Activated T-helper 1 cell treated with anti-CD3 and anti-CD28 coated beads, Interleukin-2, amount 50 U/mL, for 16 hours (primary cell): ENCODE measurements at regions not wholly inside any gene's neighbourhood (a gene's known extent, or its start where the extent isn't known, plus 50 kb on each side); places are given as distances from the start of the nearest gene placed in this dataset.
"Not testable (repeated sequence)": the region's sequence is repeated elsewhere in the genome, so short reads cannot be mapped to it uniquely, and the experiment has no call there.

Source experiments
- DNase-seq, 2 donors: peaks; one replicate each; pipeline ENCODE4 v3.0.0-alpha.2; 2020; ENCODE audit warnings: low read depth in 1 of 2, low spot score in 1 of 2

DNA sequence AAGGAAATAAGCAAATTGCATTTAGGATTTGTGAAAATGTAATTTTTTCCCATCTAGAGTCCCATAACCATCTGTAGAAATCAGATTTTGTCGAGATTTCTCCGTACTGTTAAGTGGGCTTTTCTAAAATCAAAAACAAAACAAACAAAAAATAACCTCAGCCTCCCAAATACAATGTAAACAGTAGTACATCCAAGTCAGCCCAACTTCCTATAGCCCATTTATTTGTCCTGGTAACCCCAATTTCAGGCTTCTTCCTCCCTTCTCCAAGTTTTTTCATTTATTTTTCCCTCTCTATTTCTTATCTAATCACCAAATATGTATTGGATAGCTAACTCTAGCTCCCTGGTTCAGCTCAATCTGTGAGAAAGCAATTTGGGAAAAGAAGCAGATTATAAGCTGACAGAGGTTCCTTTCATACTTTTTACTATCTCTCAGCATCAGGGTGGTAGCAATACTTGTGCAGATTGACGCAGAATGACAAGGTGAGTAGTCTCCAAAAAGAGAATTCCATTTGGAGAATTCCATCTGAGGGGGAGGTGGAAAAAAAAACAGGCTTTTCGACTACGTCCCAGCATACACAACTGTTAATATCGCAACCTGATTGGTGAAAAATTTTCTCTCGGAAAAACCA is 132.6 kb upstream of the BTN3A2 start:
- DNase-seq, result no peak

DNA sequence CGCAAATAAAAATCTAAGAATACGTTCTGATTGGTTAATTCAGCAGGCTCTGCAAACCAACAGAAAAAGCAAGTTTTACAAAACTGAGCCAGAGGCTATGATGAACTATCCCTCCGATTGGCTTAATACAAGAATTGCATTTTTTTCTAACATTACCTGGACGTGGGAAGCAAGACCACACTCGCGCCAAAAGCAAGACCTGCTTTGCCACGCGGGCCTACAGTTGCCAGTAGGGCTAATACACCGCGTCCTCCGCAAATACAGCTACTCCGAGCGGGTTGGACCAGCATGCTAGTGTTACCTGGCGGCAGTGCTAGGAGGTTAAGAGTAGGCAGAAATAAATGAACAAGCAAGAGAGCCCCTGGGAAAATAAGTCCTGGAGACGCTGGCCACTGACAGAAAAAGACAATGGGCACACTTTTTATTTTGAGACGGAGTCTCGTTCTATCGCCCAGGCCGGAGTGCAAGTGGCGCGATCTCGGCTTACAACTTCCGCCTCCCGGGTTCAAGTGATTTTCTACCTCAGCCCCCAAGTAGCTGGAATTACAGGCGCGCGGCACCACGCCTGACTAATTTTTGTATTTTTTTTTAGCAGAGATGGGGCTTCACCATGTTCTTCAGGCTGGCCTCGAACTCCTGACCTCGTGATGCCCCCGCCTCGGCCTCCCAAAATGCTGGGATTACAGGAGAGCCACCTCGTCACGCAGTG is 131.9 kb upstream of the BTN3A2 start:
- peak in 1 of 2 donors; percentile 7 for DNase-seq

DNA sequence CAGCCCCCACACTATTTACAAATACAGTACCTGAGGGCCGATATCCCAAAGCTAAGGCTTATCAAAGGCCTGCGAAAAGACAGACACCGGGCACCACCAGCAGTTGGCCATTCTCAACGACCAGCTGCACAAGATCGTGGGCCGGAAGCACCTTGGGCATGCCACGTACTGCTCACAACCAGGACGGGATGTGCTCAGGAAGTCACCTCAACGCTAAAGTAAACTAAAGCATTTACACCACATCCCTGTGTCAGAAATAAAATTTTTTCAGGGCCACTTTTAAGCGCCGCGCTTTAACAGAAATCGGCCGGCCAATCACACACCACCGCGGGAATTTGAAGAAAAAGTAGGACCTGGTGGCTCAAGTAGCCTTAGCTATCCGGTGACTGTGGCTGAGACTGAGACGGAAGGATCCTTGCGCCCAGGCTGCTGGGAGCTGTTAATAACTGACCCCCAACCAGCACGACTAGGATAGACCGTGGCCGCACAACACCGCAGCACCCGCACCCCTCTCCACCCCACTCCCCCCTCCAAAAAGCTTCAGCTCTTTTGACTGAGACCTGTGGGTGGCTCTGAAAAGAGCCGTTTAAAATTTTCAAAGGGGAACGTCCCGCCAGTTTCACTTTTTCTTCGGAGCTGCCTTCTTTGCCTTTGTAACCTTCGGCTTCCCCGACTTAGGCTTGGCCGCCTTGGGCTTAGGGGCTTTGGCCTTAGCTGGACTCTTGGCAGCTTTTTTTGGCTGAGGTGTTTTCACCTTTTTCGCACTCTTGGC is 131.2 kb upstream of the BTN3A2 start:
- peak; percentile 27 to 39 for DNase-seq

DNA sequence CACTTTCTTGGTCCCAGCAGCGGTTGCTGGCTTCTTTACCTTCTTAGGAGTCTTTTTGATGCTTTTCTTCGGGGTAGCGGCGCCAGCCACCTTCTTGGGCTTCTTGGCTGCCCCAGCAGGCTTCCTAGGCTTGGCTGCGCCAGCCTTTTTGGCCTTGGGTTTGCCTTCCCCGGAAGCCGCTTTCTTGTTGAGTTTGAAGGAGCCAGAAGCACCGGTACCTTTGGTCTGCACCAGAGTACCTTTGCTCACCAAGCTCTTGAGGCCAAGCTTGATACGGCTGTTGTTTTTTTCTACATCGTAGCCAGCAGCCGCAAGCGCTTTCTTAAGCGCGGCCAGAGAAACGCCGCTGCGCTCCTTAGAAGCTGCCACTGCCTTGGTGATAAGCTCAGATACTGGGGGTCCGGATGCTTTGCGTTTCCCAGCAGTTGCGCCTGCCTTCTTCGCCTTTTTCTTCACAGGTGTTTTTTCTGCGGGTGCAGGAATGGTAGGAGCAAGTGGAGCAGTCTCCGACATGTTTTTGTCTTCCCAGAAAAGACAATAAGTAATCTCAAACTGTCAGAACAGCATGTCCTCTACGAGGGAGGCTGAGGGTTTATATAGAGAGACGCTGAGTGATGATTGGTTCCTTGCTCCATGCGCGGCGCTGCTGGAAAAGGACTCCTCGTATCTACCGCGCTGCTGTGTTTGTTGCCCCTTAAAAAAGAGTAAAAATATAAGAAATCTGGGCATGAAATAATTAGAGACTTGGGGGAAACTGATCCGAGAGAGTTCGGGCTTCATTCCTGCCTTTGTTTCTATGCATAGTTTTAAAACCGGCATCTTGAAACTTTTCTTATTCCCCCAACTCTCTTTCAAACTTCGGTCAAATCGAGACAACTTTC is 130.3 kb upstream of the BTN3A2 start:
- DNase-seq, result peak; percentile 40 to 48

DNA sequence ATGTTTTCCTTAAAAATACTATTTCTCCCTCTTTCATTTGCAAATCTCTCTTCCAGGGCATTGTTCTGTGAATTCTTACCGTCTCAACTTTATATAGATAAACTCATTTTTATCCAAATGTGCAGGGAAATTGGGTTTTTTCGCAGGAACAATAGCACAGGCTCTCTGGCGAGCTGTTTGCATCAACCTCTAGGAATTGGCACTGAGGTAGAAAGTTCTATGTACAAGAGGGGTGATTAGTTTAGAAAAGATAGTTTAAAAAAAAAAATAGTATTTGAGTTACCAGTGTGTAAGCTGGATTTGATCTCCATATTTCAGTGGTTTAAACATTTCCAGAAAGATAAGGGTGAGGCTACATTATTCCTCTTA is 129.7 kb upstream of the BTN3A2 start:
- DNase-seq, result no peak

DNA sequence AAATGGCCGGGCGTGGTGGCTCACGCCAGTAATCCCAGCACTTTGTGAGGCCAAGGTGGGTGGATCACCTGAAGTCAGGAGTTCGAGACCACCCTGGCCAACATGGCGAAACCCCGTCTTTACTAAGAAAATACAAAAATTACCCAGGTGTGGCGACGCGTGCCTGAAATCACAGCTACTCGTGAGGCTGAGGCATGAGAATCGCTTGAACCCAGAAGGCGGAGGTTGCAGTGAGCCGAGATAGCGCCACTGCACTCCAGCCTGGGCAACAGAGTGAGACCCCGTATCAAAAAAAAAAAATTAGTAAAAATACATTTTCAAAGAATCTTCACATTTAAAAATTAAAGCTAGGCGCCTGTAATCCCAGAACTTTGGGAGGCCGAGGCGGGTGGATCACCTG is 125.6 kb upstream of the BTN3A2 start:
- DNase-seq, result not testable (repeated sequence)

DNA sequence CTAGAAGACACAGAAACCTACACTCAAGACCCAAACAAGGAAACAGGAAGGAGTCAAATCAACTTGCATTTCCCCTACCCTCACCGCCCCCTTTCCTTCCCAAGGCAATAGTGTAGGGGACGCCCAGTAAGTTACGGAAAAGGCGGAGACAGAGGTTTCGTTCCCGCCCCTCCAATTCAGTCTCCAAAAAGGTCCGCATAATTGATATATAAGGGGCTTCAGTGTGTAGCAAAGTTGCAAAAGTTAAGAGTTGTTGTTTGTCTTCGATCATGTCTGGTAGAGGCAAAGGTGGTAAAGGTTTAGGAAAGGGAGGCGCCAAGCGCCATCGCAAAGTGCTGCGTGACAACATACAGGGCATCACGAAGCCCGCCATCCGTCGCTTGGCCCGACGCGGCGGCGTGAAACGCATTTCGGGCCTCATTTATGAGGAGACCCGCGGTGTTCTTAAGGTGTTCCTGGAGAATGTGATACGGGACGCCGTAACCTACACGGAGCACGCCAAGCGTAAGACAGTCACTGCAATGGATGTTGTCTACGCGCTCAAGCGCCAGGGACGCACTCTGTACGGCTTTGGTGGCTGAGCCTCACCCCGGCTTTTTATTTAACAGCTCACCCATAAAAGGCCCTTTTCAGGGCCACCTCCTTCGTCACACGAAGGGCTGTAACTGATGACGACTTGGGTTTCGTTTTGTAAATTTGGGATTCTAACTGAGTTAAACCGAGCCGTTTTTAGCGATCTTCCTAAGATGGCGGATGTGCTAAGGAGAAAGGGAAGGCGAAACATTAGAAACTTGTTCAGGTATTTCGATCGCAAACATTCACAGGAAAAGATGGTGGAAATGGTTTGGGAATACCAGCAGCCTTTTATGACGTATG is 124.6 kb upstream of the BTN3A2 start:
- DNase-seq, result peak in 1 of 2 donors; percentile 36

DNA sequence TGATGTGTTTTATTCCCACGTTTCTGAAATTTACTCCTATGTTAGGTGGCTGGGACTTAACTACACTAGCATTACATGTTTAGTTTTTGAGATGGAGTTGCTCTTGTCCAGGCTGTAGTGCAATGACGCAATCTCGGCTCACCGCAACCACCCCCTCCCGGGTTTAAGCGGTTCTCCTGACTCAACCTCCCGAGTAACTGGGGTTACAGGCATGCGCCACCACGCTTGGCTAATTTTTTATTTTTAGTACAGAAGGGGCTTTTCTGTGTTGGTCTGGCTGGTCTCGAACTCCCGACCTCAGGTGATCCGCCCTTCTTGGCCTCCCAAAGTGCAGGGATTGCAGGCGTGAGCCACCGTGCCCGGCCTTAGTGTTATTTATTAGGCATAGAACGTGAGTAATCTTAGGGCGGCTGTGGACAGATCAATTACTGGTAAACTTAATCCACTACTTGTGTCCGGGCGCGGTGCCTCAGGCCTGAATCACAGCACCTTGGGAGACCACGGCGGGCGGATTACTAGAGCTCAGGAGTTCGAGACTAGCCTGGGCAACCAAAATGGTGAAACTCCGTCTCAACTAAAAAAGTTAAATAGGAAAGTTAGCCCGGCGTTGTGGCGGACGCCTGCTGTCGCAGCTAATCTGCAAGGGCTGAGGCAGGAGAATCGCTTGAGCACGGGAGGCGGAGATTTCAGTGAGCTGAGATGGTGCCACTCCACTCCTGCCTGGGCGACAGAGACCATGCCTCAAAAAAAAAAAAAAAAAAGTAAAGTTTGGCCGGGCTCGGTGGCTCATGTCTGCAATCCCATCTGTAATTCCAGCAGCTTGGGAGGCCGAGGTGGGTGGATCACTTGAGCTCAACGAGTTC is 123.7 kb upstream of the BTN3A2 start:
- DNase-seq, result peak in 1 of 2 donors; percentile 25

DNA sequence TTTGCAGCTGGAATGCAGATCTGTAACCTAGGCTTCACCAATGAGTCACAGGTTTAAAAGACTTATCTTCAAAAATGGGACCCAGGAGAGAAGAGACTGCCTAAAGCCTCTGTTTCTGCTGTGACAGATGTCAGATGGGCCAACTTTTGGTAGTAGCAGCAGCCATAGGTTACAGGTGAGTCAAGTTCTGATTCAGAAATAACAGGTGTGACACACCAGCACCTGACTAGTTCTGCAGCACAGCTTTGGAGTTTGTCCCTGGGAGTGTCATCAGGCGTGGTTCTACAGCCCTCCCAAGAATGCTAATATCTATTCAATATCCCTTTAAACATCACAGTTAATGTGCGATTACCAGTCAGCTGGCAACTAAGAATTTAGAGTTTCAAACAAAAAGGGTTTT is 121.9 kb upstream of the BTN3A2 start:
- no peak for DNase-seq

DNA sequence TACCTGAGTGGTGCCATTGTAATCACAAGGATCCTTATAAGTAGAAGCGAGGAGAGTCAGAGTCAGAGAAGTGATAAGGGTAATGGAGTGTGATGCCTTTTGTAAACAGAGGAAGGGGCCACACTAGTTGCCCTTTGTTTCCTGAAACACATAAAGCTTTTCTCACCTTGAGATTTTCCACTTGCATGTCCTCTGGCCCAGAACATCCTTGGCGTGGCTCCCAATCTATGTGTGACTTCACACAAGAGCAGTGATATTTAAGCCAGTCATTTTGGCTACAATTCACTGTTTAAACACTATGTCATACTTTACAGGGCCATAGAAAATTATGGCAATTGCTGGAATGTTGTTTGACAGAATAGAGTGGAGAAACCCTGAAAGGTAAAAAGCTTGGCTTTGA is 121.2 kb upstream of the BTN3A2 start:
- DNase-seq, result no peak

DNA sequence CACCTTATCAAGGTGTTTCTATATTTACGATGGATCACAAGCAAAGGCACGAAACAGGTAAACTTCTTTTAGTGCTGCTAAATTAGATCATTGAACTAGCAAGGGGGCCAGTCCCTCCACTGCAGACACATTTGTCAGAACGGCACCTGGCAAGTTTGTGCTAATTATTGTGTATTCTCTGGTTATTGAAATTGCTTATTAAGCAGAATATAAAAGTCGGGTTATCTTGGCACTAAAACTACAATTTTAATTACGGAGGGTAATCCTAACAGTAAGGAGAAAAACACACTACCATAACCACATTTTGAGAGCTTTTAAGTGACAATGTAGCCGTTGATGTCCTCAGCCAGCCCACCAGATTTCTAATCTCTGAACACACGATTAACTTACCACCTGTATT is 118.9 kb upstream of the BTN3A2 start:
- no peak for DNase-seq

DNA sequence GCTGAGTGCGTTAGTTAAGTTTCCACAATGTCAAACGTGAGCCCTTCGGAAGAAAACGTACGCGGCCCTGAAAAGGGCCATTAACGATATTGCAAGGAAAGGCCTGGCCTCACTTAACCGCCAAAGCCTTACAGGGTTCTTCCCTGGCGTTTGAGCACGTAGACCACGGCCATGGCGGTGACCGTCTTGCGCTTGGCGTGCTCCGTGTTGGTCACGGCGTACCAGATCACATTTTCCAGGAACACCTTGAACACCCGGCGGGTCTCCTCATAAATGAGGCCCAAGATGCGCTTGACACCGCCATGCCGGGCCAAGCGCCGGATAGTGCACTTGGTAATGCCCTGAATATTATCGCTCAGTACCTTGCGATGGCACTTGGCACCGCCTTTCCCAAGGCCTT is 118.4 kb upstream of the BTN3A2 start:
- no peak for DNase-seq

DNA sequence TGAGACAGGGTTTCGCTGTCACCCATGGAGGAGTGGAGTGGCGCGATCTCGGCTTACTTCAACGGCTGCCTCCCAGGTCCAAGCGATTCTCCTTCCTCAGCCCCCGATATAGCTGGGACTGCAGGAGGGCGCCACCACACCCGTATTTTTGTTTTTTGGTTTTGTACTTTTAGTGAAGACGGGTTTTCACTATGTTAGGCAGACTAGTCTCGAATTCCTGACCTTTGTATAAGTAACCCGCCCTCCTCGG is 115.4 kb upstream of the BTN3A2 start:
- no peak for DNase-seq

DNA sequence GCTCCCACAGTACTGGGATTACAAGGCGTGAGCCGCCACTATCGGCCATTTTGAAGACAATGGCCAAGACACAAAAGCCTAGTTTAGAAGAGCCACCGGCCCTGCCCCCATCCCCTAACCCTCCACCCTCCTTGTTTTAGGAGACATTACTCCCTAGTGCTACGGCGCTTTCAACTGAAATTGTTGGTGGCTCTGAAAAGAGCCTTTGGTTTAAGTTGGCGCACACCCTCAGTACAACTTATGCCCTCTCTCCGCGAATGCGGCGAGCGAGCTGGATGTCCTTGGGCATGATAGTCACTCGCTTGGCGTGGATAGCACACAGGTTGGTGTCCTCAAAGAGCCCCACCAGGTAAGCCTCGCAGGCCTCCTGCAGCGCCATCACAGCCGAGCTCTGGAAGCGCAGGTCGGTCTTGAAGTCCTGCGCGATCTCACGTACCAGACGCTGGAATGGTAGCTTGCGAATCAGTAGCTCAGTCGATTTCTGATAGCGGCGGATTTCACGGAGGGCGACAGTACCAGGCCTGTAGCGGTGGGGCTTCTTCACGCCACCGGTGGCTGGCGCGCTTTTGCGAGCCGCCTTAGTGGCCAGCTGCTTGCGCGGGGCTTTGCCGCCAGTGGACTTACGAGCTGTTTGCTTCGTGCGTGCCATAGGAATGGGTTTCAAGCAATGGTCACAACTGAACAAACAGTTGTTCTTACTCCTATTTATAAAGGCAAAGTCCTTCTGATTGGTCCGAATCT is 114.9 kb upstream of the BTN3A2 start:
- DNase-seq, result peak; percentile 49 to 55

DNA sequence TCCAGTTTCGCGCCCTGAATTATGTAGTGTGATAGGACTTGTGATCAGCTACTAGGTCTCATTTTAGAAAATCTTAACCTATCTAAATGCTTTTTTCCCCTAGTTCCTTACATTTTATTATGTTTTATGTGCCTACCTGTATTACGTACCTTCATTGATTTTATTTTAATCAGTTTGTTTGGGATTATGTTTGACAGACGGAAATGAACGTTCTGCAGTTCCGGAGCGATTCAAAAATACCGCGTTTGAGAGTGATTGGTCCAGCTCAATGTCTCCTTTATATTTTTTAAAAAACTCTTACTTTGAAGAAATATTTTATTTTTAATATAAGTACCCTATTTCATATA is 114.3 kb upstream of the BTN3A2 start:
- DNase-seq, result no peak

DNA sequence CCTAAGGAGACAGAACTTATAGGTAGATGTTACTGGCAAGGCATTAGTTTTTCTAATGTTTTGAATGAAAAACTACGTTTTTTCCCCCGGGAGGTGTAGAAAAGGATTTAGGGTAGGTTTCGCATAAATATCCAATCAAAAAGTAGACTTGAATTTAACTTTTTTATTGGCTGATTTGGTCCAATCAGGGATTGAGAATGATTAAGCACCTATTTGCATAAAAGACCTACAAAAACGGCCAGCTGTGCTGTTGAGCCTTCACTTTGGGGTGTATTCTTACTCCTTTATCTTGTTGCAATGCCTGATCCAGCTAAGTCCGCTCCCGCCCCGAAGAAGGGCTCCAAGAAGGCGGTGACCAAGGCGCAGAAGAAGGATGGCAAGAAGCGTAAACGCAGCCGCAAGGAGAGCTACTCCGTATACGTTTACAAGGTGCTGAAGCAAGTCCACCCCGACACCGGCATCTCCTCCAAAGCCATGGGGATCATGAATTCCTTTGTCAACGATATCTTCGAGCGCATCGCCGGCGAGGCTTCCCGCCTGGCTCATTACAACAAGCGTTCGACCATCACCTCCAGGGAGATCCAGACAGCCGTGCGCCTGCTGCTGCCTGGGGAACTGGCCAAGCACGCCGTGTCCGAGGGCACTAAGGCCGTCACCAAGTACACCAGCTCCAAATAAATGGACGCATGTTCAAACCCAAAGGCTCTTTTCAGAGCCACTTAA is 113.5 kb upstream of the BTN3A2 start:
- DNase-seq, result no peak

DNA sequence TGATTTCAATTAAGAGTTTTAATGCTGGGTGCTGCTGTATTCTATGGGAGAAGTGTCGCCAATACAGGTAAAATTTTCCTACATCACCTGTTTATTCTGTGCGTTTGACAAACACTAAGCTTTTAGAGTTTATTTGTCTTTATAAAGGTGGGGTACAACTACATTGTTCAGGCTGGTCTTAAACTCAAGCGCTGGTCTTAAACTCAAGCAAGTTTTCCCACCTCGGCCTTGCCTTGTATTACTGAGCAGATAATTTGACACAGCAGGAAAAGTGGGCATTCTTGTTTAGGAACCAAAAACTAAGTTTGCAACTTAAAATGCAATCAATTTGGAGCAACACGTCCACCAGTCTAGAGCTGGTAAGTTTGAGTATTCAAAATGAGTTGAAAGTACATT is 112.9 kb upstream of the BTN3A2 start:
- no peak for DNase-seq

DNA sequence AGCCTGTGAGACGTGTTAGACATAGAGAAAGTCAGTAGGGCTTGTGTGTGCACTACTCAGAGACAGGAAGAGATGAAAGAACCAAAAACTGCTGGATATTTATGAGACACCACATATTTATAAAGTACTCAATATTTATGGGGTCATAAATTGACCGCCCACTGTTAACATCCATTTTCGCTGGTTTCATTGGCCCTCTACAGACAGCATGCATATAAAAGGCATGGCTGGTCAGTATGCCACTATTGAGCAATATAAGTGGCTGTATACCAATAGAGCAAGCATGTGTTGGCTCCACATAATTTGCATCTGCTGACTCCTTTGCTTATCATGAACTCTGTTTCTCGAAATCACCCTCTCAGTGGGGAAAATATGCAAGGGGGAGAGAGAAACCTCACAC is 110.3 kb upstream of the BTN3A2 start:
- DNase-seq, result no peak

DNA sequence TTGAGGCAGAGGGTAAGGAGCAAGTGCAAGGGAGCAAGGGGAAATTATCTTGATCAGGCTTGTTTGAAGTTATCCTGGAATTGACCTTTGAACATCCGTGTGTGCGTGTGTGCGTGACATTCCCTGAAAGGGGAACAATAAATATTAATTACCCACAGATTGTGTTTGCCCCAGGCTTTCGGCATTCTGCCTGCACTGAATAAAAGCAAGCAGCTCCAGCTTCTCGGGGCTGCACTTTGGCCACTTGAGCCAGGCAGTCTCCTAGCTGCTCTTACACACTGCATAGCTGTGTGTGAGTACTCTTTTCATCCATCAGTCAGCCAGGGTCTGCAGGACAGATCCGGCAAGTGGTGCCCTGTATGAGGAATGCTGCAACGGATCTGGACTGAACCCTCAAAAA is 107.7 kb upstream of the BTN3A2 start:
- no peak for DNase-seq
